Hepatocyte (in vitro differentiated cells): ENCODE measurements at regions not wholly inside any gene's neighbourhood (a gene's known extent, or its start where the extent isn't known, plus 50 kb on each side); places are given as distances from the start of the nearest gene placed in this dataset.

Source experiments
- DNase-seq: peaks from one replicate; pipeline ENCODE4 v3.0.0-alpha.2; 2016; ENCODE audit warnings: low spot score
- H2AFZ ChIP-seq: fragments of 200-600 bp; sonication (generic); 2 replicates; pipeline ENCODE4 v1.6.0; 2016; ENCODE audit warnings: antibody characterized with exemption, mild to moderate bottlenecking
- H3K27ac ChIP-seq: fragments of 200-600 bp; sonication (generic); 2 replicates; pipeline ENCODE4 v1.5.1; 2016; ENCODE audit warnings: mild to moderate bottlenecking
- H3K27me3 ChIP-seq: fragments of 200-600 bp; sonication (generic); 2 replicates; pipeline ENCODE4 v1.6.1; 2016
- H3K36me3 ChIP-seq: fragments of 200-600 bp; sonication (generic); replicated peaks from 2 replicates; pipeline ENCODE4 v1.5.1; 2016; ENCODE audit warnings: low read depth; ENCODE audit not compliant: insufficient read depth
- H3K4me1 ChIP-seq: fragments of 200-600 bp; sonication (generic); 2 replicates; pipeline ENCODE4 v1.5.1; 2016; ENCODE audit warnings: mild to moderate bottlenecking, moderate library complexity; ENCODE audit not compliant: insufficient read depth
- H3K4me2 ChIP-seq: fragments of 200-600 bp; sonication (generic); 2 replicates; pipeline ENCODE4 v1.6.0; 2016
- H3K4me3 ChIP-seq: fragments of 200-600 bp; sonication (generic); 2 replicates; pipeline ENCODE4 v1.5.1; 2016; ENCODE audit warnings: mild to moderate bottlenecking
- H3K79me2 ChIP-seq: fragments of 200-600 bp; sonication (generic); 2 replicates; pipeline ENCODE4 v1.6.0; 2017; ENCODE audit warnings: mild to moderate bottlenecking
- H3K9me2 ChIP-seq: fragments of 200-600 bp; sonication (generic); replicated peaks from 2 replicates; pipeline ENCODE4 v1.6.0; 2017; ENCODE audit warnings: mild to moderate bottlenecking; ENCODE audit not compliant: insufficient read depth
- H3K9me3 ChIP-seq: fragments of 200-600 bp; sonication (generic); 2 replicates; pipeline ENCODE4 v1.5.1; 2016; ENCODE audit warnings: low read depth, mild to moderate bottlenecking
- H4K20me1 ChIP-seq: fragments of 200-600 bp; sonication (generic); 2 replicates; pipeline ENCODE4 v1.6.0; 2016; ENCODE audit warnings: mild to moderate bottlenecking; ENCODE audit not compliant: insufficient read depth, poor library complexity, severe bottlenecking
- EZH2 ChIP-seq: fragments of 200-600 bp; sonication (generic); IDR thresholded peaks from 2 replicates; pipeline ENCODE4 v1.6.1; 2016; ENCODE audit warnings: antibody characterized with exemption, mild to moderate bottlenecking, borderline replicate concordance
- EZH2phosphoT487 ChIP-seq: fragments of 200-600 bp; sonication (generic); IDR thresholded peaks from one replicate; pipeline ENCODE4 v1.6.1; 2018; ENCODE audit warnings: antibody characterized with exemption, mild to moderate bottlenecking, low read depth, moderate library complexity; ENCODE audit not compliant: unreplicated experiment, severe bottlenecking
- WGBS: methylation state at CpG from one replicate; pipeline ENCODE4 v1.1.6; 2016; ENCODE audit warnings: low lambda C conversion rate; ENCODE audit errors: missing lambda C conversion rate; 5-methylcytosine and 5-hydroxymethylcytosine counted together
- TF ChIP-seq, protein P1 (sequence below): fragments of 200-600 bp; sonication (generic); IDR thresholded peaks from 2 replicates; pipeline ENCODE4 v1.5.1; 2016; ENCODE audit warnings: antibody characterized with exemption, mild to moderate bottlenecking; ENCODE audit not compliant: poor library complexity

DNA sequence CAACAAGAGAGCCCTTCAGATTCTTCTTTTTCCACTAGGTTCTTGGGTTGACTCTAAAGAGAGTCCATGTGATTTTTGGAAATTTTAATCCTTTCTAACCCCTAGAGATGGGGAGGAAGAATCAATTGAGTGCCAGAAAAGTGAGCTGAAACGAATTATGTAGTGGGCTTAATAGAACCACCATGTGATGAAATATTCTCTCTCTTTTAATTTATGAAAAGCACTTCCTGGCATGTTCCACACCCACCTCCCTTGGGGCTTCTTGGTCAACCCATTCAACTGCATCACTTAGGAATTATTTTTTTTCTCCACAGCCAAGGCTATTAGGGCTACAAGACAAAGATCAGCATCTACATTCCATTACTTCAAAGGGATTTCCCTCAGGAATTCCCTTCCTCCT, 79.6 kb downstream of the ZC3H11B start:
- H3K27ac ChIP-seq, result no peak overlapping the region
- H3K9me3 ChIP-seq, result no peaks in the 10 kb centered on the region
- no peaks in the 10 kb centered on the region for H3K27me3 ChIP-seq
- no peaks in the 10 kb centered on the region for H3K79me2 ChIP-seq
- H3K9me2 ChIP-seq, result no peaks in the 10 kb centered on the region
- H3K4me3 ChIP-seq, result no peak overlapping the region
- no peak overlapping the region for H2AFZ ChIP-seq
- no peak for DNase-seq
- no peak for TF ChIP-seq EZH2
- TF ChIP-seq, protein P1, sequence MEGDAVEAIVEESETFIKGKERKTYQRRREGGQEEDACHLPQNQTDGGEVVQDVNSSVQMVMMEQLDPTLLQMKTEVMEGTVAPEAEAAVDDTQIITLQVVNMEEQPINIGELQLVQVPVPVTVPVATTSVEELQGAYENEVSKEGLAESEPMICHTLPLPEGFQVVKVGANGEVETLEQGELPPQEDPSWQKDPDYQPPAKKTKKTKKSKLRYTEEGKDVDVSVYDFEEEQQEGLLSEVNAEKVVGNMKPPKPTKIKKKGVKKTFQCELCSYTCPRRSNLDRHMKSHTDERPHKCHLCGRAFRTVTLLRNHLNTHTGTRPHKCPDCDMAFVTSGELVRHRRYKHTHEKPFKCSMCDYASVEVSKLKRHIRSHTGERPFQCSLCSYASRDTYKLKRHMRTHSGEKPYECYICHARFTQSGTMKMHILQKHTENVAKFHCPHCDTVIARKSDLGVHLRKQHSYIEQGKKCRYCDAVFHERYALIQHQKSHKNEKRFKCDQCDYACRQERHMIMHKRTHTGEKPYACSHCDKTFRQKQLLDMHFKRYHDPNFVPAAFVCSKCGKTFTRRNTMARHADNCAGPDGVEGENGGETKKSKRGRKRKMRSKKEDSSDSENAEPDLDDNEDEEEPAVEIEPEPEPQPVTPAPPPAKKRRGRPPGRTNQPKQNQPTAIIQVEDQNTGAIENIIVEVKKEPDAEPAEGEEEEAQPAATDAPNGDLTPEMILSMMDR, result no peak
- TF ChIP-seq EZH2phosphoT487, result no peak
- no peak overlapping the region for H3K4me2 ChIP-seq
- H3K36me3 ChIP-seq, result no peaks in the 10 kb centered on the region
- H4K20me1 ChIP-seq, result no peaks in the 10 kb centered on the region
- WGBS, result 69% methylated on average over 1 of the region's 1 CpG
- peaks cover 20% of the 10 kb centered on the region for H3K4me1 ChIP-seq

DNA sequence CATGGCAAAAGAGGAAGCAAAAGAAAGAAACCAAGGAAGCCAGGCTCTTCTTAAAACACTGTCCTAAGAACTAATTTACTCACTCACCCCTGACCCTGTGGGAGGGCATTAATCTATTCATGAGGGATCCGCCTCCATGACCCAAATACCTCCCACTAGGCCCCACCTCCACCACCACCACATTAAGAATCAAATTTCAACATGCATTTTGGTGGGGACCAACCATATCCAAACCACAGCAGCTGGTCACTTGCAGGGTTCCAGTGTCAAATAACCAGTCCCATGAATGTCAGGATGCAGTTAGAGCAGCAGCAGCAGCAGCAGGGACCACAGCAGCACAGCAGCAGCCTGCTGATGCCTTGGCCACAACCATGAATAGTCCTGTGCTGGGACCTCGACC, 83.8 kb downstream of the ZC3H11B start:
- Histone ChIP-seq H3K9me3 (no peaks in the 10 kb centered on the region), H4K20me1 (no peaks in the 10 kb centered on the region), H3K36me3 (no peaks in the 10 kb centered on the region), H3K79me2 (no peaks in the 10 kb centered on the region), H3K27me3 (no peaks in the 10 kb centered on the region), H3K9me2 (no peaks in the 10 kb centered on the region), H3K4me3 (no peak overlapping the region), H3K4me1 (peaks cover 3% of the 10 kb centered on the region), H2AFZ (no peak overlapping the region), H3K4me2 (no peak overlapping the region), H3K27ac (no peak overlapping the region)
- WGBS, result 64% methylated on average over 2 of the region's 2 CpGs
- TF ChIP-seq, protein P1, result no peak
- TF ChIP-seq EZH2phosphoT487, result no peak
- no peak for TF ChIP-seq EZH2
- no peak for DNase-seq

DNA sequence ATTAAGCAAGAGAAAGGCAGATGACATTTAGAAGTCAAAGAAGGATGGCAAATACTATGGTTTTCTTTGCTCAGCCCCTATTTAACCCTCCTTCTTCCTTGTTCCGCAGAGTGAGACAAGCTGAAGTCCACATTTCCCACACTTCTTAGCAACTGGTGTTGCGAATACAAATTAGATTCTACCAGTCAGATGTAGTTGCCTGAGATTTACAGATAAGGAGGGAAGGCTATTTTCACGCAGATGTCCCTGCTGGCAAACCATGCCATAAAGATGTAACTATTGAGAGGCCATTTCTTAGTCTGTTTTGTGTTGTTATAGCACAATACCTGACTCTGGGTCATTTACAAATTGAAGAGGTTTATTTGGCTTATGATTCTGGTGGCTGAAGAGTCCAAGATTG, 84.3 kb downstream of the ZC3H11B start:
- Histone ChIP-seq H3K27me3 (no peaks in the 10 kb centered on the region), H4K20me1 (no peaks in the 10 kb centered on the region), H3K4me1 (peaks cover 3% of the 10 kb centered on the region), H2AFZ (no peak overlapping the region), H3K79me2 (no peaks in the 10 kb centered on the region), H3K9me2 (no peaks in the 10 kb centered on the region), H3K36me3 (no peaks in the 10 kb centered on the region), H3K4me3 (no peak overlapping the region), H3K27ac (no peak overlapping the region), H3K4me2 (no peak overlapping the region), H3K9me3 (no peaks in the 10 kb centered on the region)
- DNase-seq, result no peak
- TF ChIP-seq EZH2phosphoT487 (no peak), EZH2 (no peak)
- TF ChIP-seq, protein P1, result no peak
- 91% methylated on average over 3 of the region's 3 CpGs for WGBS

DNA sequence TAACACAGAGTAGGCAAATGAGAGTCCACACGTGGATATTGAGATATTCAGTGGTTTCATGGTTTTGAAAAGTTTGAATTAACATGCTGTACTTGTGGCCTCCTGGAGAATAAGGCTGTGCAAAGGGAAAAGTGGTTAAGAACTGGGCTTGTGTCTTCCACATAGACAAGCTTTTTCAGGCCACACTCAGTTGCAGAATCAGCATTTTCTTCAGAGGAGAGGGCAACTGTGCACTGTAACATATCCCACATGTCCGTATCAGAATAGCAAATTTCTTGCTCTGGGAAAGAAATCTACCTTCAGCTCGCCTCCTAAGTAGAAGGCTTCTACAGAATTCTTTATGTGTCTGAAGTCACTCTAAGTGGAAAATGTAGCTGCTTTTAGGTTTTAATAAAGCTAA, 84.9 kb downstream of the ZC3H11B start:
- Histone ChIP-seq H3K4me3 (no peak overlapping the region), H3K79me2 (no peaks in the 10 kb centered on the region), H3K4me1 (peaks cover 3% of the 10 kb centered on the region), H3K9me3 (no peaks in the 10 kb centered on the region), H2AFZ (no peak overlapping the region), H3K4me2 (no peak overlapping the region), H4K20me1 (no peaks in the 10 kb centered on the region), H3K36me3 (no peaks in the 10 kb centered on the region), H3K27me3 (no peaks in the 10 kb centered on the region), H3K9me2 (no peaks in the 10 kb centered on the region), H3K27ac (peak overlapping the region; percentile 3)
- WGBS, result 74% methylated on average over 3 of the region's 3 CpGs
- DNase-seq, result no peak
- TF ChIP-seq EZH2phosphoT487, result no peak
- no peak for TF ChIP-seq EZH2
- TF ChIP-seq, protein P1, result no peak
